ENCODE measurements at regions not wholly inside any gene's neighbourhood (a gene's known extent, or its start where the extent isn't known, plus 50 kb on each side); places are given as distances from the start of the nearest gene placed in this dataset.
"Not testable (repeated sequence)": the region's sequence is repeated elsewhere in the genome, so short reads cannot be mapped to it uniquely, and the experiment has no call there.

DNA sequence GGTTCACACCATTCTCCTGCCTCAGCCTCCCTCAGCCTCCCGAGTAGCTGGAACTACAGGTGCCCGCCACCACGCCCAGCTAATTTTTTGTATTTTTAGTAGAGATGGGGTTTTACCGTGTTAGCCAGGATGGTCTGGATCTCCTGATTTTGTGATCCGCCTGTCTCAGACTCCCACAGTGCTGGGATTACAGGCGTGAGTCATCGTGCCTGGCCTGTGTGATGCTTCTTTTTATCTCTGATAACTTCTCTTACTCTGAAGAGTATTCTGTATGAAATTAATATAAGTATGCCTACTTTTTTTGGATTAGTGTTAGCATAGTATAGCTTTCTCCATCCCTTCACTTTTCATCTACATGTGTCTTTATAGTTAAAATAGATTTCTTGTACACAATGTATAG lies 180.8 kb upstream of the GALNT15 start:
- DNase-seq = not testable (repeated sequence)

DNA sequence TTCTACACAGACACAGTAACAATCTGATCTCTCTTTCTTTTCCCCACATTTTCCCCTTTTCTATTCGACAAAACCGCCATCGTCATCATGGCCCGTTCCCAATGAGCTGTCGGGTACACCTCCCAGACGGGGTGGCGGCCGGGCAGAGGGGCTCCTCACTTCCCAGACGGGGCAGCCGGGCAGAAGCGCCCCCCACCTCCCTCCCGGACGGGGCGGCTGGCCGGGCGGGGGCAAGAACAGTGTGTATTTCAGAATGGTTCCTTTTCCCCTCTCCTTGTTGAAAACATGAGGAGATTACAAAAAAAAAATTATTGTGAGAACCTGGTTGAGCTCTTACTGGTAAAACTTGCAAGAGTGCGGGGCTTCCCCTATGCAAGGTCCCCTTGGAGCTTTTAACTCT lies 178.0 kb upstream of the GALNT15 start:
- DNase-seq = not testable (repeated sequence)

DNA sequence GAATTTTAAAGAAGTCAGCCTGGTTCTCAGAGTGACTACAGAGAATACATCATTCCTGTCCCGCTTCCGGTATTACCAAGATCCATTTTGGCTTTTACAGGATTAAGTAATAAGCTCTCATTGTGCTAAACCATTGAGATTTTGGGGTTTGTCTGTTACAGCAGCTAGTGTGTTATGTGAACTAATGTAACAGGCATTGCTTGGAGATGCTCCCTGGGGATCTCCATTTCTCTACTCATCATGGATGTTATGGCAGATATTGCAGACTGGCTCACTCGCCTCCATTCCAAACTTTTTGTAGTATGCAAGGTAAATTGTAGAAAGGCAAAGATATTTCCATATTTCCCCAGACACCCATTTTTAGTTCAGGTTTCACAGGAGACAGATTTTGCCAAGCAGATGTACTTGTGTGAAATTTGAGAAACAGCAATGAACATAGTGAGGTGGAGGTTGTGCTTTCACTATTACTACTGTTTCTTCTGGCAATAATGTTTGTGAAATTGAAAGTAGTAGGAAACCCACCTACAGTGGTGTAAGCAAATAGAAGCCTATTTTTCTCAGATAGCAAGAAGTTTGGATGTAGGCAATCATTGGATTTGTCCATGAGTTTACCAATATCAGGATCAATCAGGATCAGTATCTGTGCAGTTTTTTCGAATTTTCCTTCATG lies 177.1 kb upstream of the GALNT15 start:
- no peak for DNase-seq

DNA sequence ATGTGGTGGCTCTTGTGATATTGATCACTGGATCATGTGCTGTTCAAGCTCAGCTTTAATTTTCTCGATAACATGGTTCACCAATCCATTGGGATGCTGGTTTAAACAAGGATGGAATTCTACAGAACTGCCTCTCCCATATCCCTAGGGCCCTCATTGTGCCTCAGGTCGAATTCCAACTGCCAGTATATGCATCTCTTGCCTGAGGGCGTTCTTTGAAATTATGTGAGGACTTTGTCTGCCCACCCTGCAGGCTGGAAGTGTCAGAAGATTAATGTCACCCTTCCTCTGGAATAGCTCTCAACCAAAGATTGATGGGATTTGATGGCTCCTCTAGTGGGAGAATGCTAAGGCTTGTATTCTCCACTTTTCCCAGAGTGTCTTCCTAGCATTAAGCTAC lies 175.6 kb upstream of the GALNT15 start:
- DNase-seq = no peak

DNA sequence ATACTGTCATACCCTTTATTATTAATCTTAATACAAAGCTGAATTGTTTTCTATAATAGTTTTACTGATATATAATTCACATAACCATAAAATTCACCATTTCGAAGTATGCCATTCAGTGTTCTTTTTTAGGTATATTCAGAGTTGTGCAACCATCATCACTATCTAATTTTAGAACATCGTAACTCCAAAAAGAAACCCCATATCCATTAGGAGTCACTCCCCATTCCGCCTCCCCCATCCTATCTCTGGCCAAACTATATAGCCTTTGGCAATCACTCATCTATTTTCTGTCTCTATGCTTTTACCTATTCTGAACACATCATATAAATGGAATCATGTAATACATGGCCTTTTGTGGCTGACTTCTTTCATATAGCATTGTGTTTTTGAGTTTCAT lies 169.7 kb upstream of the GALNT15 start:
- no peak for DNase-seq

DNA sequence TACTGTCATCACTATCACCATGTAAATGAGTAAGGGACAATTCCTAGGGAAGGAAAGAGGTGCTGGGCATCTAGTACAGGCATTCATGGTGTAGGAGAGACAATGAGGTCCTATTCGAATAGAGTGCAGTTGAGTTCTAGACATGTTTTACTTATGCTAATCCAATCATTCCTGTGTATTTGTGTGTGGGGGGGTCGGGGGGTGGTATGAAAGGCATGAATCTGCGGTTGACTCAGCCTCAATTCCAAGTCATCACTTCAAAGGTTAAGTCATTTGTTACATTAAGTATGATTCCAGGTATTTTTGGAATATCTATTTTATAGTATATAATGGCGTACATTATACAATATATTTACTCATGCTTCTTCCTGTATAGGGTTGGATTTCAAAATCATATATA lies 163.1 kb upstream of the GALNT15 start:
- DNase-seq = no peak

DNA sequence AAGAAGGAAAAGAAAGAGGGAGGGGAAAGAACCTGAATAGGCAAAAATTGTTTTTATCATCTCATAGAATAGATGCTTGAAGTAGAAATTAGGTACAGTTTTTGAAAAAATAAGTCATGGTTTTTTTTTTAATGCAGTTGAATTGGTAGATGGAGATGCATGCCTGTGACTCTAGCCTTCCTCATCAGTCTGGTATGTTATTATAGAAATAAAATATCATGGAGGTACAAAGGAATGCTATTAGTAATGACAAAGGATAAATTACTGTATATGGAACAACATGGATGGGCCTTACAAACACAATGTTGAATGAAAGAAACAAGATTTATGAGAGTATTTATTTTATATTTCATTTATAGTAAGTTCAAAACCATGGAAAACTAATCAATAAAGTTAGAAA lies 162.4 kb upstream of the GALNT15 start:
- DNase-seq = no peak

DNA sequence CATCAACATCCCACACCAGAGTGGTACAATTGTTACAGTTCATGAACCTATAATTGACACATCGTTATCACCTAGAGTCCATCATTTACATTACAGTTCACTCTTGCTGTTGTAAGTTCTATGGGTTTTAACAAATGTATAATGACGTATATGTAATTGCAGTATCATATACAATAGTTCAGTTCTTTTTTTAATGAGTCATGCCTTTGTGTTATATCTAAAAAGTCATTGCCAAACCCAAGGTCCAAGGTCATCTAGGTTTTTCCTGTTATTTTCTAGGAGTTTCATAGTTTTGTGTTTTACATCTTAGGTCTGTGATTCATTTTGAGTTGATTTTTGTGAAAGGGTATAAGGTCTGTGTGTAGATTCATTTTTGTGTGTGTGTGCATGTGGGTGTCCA lies 160.9 kb upstream of the GALNT15 start:
- no peak for DNase-seq

DNA sequence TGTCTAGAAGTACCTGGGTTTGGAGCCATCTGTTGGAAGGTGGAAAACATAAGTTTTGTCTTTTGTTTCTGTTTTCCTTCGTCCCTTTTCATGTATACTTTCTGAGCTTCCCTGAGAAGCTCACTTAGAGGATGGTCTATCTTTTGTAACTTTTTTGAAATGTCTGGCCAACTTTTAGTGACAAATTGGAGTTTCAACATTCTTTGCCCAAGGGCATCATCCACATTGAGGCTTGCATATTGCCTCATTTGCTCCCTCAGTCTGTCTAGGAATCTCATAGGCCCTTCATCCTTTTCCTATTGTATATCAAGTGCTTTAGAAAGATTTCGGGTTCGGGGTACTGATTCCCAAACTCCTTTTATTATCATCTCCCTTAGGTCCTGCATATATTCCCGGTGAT lies 152.7 kb upstream of the GALNT15 start:
- not testable (repeated sequence) for DNase-seq

DNA sequence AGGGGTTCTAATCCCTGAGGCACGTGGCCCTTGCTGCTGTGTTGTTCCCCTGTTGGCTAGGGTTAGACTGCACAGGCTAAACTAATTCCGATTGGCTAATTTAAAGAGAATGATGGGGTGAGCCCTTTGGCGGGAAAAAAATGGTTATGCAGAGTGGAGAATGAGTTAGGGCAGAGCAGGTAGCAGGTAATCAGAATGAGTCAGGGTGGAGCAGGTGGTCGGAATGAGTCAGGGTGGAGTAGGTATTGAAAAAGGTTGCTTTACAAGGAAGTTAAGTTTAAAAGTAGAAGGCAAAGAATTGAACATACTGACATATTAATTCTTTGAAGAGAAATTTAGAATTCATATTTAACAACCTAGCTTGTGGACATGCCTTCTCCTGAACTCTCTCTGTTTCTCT lies 150.6 kb upstream of the GALNT15 start:
- not testable (repeated sequence) for DNase-seq

DNA sequence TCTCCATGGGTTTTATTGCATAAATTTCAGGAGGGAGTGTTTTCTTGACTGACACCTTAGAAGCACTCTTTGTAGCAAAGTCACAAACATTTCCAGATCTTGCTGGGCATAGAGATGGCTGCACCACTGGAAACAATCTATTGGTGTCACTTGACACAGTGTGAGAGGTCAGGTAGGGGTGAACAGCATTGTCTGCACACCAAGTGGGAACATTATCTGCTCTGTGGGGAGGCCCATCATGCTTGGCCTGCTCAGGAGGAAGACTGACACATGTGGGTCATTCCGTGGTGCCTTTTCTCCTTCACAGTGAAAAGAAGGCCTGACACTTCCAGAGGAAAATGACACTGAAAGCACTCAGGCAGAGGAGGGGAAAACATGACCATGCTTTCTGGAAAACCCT lies 149.9 kb upstream of the GALNT15 start:
- DNase-seq = no peak

DNA sequence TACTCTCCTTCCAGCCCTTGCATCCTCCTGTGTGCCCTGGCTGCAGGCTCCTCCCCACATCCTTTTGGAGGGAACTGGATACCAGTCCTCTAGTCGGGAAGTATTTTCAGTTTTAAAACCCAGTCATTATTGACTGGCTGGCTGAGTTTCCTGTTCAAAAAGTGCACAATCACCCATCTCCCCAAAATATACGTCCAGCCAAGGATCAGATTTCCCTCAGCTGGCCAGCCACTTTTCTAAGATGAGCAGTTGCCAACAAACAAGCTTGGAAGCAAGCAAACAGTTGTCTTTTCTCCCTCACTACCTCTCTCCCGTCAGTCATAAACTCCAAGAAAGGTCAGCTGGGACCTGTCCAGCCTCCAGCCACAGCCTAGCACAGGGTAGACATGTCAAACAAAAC lies 147.7 kb upstream of the GALNT15 start:
- DNase-seq = no peak

DNA sequence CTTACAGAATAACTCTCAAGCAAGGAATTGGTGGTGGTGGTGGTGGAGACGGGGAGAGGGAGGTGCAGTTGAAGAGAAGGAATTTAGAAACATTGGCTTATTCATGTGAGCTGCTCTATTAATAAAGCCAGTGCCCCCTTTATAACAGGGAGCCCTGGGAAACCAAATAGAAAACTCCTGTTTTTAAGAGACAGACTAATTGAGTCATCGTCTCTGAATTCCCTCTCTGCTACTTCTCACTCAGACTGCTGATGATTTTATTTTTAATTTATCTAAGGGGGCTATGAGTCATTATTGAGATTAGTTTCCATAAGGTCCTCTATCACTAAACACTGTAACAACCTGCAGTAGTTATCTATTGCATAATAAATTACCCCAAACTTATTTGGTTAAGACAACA lies 145.9 kb upstream of the GALNT15 start:
- DNase-seq = no peak

DNA sequence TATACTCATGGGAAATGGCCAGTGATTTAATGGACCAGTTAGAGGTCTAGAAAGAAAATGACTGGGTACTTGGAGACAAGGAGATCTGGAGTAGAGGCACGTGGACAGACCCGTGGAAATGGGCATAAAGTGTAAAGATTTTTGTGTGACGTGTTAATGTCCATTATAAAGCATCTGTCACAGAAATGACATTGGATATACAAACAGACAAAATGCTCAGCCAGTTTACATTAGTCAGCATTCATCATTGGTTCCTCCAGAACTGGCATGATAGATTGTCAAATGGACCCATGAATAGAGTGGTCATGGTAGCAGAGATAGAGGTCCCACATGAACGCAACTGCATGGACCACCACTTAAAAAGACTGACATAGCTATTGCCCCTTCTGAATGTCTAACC lies 144.1 kb upstream of the GALNT15 start:
- no peak for DNase-seq

DNA sequence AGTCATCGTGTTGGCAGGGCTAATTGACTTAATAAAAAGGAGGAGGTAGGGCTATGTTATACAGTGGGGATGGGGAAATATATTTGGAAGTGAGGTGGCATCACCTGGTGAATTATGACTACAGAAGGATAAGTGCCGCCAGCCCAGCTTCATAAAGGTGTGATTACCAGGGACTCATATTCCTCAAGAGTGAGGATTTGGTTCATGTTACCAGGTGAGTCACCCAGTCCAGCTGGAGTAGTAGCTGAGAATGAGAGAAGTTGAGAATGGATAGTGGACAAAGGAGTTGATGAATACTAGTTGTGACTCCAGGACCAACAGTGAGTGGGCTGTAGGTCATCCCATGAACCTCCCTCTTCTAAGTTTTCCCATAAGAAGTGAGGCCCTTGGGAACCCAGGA lies 143.0 kb upstream of the GALNT15 start:
- no peak for DNase-seq

DNA sequence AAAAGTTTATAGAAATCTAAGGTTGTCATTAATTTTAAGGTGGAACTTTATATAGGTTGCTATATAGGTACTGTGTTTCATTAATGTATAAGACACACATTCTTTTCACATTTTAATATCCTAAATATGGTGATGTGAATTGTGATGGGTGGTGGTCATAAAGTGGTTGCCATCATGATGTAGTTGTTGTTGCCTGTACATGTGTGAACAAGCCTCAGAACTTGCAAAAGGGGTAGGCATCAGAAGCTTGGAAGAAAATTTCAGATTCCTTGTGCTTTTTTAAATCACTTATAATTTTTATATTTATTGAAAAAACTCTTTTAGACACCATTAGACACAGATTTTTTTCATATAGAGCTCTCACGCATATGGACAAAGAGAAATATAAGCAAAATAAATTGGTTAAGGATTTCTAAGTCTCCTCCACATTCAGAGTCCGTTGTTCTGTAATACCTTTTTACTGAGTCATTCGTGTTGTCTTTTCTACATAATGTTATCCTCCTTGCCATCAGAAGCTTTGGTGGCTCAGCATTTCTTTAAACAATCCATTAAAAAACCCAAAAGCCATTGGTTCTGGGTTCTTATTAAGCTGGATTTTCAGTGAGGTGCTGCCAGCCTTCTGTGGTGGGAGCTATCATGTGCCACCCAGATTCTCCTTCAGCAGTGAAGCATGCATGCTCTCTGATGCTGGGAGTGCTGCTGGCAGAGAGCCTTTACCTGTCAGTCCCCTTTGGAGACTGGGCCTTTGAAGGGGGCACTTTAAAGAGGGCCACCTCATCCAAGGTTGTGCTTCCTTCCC lies 140.4 kb upstream of the GALNT15 start:
- DNase-seq = no peak

DNA sequence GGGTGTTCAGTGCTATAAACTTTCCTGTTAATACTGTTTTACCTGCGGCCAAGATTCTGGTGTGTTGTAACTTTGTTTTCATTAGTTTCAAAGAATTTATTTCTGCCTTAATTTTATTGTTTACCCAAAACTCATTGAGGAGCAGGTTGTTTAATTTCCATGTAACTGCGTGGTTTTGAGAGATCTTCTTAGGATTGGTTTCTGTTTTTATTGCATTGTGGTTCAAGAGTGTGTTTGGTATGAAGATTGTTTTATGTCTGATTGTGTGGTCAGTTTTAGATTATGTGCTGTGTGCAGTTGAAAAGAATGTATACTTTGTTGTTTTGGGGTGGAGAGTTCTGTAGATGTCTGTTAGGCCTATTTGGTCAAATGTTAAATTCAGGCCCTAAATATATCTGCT lies 133.5 kb upstream of the GALNT15 start:
- DNase-seq = no peak

DNA sequence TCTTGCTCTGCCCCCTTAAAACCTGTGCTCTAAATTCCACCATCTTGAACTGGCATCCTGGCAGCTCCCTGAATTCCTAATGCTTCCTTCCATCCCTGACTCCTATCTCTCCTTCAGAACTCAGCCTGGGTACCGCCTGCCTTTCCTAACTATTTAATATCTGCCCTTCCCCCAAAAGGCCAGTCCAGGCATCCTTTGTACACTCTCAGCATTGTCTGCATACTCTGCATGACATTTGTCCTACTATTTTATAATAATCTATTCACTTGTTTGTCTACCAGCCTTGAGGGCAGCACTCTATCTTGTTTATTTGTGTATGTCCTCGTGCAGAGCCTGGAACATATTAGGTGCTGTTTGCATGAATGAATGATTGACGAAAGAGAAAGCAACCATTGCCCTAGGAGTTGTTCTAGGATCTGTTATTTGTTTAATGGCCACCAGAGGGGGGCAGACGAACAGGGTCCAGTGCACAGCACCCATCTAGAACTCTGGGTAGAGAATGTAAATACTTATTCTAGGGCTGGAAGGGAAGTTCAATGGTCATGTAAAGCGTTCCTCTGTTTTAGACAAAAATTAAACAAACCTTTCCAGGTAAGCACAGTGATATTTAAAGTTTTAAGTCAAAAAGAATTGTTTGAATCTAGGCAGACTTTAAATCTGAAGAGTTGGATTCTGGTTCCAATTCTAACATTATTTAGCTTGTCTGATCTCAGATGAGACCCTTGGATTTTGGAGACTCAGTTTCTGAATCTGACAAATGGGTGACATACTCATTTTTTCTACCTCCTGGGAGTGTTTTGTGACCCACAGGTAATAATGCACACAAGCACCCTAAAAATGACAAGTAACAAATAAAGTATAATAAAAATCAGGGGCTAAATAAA lies 125.8 kb upstream of the GALNT15 start:
- peak; percentile 18 for DNase-seq

DNA sequence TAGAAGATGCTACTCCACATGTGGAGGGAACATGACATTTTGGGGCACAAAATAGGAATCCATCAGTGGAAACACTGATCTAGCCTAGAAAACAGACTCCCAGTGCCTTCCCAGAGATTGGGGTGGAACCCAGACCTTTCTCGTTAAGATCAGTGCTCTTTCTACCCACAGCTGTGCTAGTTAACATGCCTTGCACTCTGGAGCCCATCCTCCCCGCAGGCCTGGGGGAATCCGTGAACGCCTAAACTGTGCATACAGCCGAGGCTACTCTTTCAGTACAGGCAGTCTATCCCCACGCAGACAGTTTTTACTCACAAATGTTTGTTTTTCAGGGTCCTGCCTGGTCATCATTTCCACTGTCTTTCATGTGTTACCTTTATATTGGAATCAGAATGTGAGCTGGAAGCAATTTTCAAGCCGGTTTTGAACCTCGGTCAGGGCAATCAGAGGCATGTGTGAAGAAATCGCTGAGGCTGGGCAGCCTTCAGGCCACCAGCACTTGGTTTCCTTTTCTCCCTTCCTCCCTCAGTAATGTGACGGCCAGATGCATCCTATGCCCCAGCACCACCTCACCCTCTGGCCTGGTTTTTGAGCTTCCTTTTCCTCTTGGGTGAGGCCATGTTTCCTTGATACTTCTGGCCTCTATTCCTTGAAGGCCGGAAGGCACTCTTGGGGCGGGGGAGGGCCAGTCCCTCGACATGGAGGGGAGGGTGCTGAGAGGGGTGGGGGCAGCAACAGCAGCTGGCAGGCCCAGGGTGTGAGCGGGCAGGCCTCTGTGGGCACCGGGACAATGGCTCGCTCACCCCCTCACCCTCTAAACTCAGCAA lies 123.6 kb upstream of the GALNT15 start:
- DNase-seq = no peak

DNA sequence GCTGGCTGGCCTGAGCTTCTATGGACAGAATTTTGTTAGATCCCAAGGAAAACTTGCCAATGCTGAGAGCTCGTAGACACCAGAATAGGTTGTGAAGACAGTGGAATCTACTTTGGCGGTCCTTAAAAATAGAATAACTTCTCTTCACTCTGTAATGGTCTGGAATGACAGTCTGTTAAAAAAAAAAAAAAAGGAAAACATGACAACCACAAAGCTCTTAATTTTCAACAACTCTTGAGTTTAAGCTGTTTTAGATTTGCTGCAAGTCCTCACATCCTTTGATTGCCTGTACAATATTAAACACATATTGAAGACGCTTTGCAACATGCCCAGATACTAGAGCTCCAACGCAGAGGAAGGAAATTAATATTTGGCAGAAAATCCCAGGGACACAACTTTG lies 122.8 kb upstream of the GALNT15 start:
- no peak for DNase-seq

DNA sequence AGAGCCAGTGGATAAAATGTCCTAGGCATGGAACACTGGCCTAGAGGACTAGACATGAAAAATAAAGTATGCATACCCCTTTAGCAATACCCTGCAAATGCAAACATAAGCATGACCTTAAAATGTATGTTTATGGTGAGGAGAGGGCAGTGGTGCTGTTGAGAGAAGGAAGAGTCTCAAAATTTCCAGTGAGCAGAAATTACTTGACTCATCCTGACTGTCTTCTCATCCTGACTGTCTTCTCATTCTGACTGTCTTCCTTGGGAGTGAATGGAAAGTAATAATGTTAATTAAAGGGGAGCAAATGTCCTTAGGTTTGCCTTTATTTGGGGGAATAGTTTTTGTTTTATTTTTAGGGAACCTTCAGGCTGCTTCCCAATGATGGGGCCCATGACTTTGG lies 121.5 kb upstream of the GALNT15 start:
- no peak for DNase-seq

DNA sequence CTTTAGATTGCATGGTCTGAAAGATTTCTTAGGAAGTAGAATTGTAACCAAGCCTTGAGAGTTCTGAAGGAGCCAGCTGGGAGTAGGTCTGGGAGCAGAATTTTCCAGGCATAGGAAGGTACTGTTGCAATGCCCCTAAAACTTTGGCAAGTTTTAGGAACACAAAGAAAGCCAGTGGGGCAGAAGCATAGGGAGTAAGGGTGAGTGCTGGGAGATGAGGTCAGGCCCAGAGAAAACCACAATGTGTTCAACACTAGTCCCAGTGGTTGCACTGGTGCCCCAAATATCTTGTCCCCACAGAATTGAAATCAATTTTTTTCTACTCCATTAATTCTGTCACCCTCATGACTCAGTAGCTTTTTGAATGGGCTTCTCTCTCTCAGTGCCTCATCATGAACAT lies 120.7 kb upstream of the GALNT15 start:
- DNase-seq = no peak

All from NCI-H774 (cell line).